ENCODE measurements at regions not wholly inside any gene's neighbourhood (a gene's known extent, or its start where the extent isn't known, plus 50 kb on each side); places are given as distances from the start of the nearest gene placed in this dataset.

DNA sequence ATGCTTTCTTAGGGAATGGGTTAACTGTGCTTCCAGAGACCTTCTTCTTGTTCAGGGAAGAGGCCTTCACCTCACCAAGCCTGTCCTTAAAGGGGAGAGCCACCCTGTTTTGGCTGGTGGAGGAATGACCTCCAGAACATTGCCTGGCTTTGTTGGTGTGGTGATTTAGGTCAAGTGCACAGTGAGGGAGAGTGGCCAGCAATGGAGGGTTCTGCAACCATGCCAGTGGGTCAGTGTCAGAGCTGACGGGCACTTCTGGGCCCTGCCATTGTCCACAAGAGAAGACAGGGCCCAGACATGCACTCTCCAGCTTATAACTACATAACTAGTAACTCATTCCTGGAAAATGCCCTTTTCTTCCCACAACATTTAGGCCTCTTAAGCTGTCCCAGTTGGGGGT is 238.5 kb upstream of the AKR1E2 start:
- H3K9me3 Mint-ChIP-seq, result no peaks in the 10 kb centered on the region
- no peak for DNase-seq
- no peak overlapping the region for H3K4me3 Mint-ChIP-seq
- peaks cover 5% of the 10 kb centered on the region for H3K27me3 Mint-ChIP-seq
- no peak overlapping the region for H3K27ac Mint-ChIP-seq
- H3K4me1 Mint-ChIP-seq, result no peaks in the 10 kb centered on the region
- H3K36me3 Mint-ChIP-seq, result no peaks in the 10 kb centered on the region

DNA sequence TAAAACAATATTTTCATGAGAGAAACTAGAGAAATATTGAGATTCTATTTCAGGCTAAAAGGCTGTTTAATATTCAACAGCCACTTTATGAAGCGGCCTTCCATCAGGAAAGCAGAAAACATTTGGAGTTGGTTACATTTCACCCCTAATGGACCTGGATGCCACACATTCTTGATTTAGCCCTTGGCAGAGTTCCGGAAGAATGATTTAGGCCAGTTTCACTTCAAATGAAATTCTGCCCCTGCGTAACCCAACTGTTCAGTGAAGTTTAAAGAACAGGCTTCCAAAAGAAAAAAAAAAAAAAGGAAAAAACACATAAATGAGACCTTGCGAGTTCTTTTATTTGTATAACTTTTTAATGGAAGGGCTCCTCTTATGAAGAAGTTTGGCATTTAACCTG is 239.2 kb upstream of the AKR1E2 start:
- DNase-seq, result no peak
- no peaks in the 10 kb centered on the region for H3K9me3 Mint-ChIP-seq
- peaks cover 6% of the 10 kb centered on the region for H3K27me3 Mint-ChIP-seq
- no peak overlapping the region for H3K27ac Mint-ChIP-seq
- H3K4me3 Mint-ChIP-seq, result no peak overlapping the region
- no peaks in the 10 kb centered on the region for H3K4me1 Mint-ChIP-seq
- no peaks in the 10 kb centered on the region for H3K36me3 Mint-ChIP-seq

DNA sequence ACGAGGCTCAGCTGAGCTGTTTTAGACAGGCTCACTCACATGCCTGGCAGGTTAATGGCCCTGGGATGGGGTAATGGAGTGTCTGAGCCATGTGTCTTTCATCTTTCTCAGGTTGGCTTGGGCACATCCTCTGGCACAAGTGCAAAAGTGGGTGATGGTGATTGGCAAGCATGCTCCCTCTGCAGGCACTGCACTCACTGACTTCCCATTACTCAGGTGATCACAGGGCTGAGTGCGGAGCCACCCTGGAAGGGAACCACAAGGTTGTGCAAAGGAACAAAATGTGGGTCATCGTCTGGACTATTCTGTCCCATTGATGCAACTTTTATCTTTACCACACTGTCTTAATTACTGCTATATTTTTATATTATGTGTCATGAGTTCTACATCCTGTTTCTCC is 244.1 kb upstream of the AKR1E2 start:
- Mint-ChIP-seq H3K27ac (no peak overlapping the region), H3K4me3 (no peak overlapping the region), H3K4me1 (no peaks in the 10 kb centered on the region), H3K9me3 (no peaks in the 10 kb centered on the region), H3K27me3 (peaks cover 10% of the 10 kb centered on the region), H3K36me3 (no peaks in the 10 kb centered on the region)
- no peak for DNase-seq

DNA sequence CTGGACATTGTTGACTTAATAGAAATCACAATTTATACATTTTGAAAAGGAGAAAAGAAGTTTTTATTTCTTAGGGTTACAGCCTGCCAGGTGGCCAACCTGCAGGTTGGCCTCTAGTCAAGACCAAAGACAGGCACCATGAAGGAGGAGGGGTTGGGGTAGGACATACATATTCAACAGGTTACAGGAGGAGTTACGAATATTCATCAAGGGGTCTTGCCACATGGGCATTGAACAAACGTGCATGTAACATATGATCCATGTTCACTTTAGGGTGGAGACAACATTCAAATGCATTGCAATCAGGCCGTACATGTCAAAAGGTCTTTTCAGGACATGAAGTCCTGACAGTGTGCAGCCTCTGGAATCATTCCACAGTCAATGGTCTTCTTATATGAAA is 246.2 kb upstream of the AKR1E2 start:
- no peaks in the 10 kb centered on the region for H3K9me3 Mint-ChIP-seq
- no peaks in the 10 kb centered on the region for H3K36me3 Mint-ChIP-seq
- H3K27ac Mint-ChIP-seq, result no peak overlapping the region
- H3K27me3 Mint-ChIP-seq, result peaks cover 19% of the 10 kb centered on the region
- no peak overlapping the region for H3K4me3 Mint-ChIP-seq
- DNase-seq, result no peak
- no peaks in the 10 kb centered on the region for H3K4me1 Mint-ChIP-seq

DNA sequence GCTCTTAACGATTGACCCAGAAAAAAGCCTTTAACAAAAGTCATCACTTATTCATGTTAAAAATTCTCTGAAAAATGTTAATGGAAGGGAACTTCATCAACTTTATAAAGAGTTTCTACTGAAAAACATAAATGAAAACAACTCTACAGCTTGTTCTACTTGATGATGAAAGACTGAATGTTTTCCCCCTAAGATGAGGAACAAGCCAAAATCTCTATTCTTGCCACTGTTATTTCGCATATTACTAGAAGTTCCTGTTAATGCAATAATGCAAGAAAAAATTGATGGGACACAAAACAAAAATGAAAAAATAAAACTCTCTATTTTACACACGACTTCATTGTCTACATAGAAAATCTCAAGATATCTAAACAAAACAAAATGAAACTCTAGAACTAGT is 249.8 kb upstream of the AKR1E2 start:
- Mint-ChIP-seq H3K4me3 (no peak overlapping the region), H3K27ac (no peak overlapping the region), H3K4me1 (no peaks in the 10 kb centered on the region), H3K9me3 (no peaks in the 10 kb centered on the region), H3K27me3 (peaks cover 19% of the 10 kb centered on the region), H3K36me3 (no peaks in the 10 kb centered on the region)
- DNase-seq, result no peak

DNA sequence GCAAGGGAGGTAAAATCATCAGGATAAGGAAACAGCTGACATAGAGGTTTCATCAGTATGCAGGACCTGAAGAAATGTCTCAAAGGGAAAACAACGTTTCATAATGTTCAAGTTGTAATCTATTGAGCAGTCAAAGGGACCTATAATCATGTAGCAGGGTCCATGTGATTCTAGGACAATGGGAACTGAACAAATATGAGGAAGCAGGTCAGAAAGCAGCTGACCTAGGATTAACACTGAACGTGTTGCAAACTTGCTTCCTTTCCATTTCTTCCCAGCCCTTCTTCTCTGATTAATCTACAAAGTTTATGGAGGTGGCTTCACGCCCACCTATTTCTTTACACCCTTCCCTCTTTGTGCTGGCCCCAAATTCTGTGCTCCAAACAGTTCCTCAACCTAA is 256.9 kb upstream of the AKR1E2 start:
- H3K36me3 Mint-ChIP-seq, result no peaks in the 10 kb centered on the region
- no peak overlapping the region for H3K27ac Mint-ChIP-seq
- peaks cover 18% of the 10 kb centered on the region for H3K27me3 Mint-ChIP-seq
- no peaks in the 10 kb centered on the region for H3K4me1 Mint-ChIP-seq
- DNase-seq, result no peak
- no peaks in the 10 kb centered on the region for H3K9me3 Mint-ChIP-seq
- no peak overlapping the region for H3K4me3 Mint-ChIP-seq

DNA sequence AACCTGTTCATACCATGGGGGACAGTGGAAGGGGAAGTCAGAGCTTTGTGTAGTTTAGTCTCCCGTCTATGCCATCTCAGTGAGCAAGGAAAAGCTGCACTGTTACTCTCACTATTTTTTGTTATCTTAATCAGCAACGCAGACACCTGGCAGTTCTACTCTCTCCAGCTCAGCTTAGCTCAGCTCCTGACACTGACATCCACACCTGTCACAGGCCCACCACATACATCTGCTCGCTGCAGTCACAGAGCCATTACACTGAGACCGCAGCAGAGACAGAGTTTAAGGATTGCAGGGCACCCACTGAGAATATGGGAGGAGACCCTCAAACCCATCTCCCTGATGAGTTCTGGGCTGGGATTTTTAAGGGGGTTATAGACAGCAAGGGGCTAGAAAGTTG is 257.3 kb upstream of the AKR1E2 start:
- no peak overlapping the region for H3K4me3 Mint-ChIP-seq
- no peak overlapping the region for H3K27ac Mint-ChIP-seq
- no peaks in the 10 kb centered on the region for H3K36me3 Mint-ChIP-seq
- H3K27me3 Mint-ChIP-seq, result peaks cover 16% of the 10 kb centered on the region
- DNase-seq, result no peak
- H3K4me1 Mint-ChIP-seq, result no peaks in the 10 kb centered on the region
- H3K9me3 Mint-ChIP-seq, result no peaks in the 10 kb centered on the region

DNA sequence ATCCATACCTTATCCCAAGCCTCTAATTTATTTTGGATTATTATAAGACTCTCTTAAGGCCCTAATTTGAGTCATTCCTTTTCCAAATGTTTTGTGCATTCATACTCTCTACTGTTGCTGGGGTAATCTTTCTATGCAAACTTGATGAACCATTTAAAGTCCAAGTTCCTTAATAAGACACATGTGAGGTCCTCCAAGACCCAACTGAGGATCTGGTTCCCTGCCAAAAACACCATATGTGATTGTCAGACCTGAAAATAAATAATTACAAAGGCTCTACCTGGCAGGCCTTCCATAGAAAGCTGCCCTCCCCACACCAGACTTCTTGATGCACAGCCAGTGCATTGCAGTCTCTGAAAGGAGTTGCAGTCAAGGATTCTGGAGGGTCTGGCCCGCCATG is 257.9 kb upstream of the AKR1E2 start:
- Mint-ChIP-seq H3K27ac (no peak overlapping the region), H3K36me3 (no peaks in the 10 kb centered on the region), H3K9me3 (no peaks in the 10 kb centered on the region), H3K4me3 (no peak overlapping the region), H3K4me1 (no peaks in the 10 kb centered on the region), H3K27me3 (peaks cover 18% of the 10 kb centered on the region)
- DNase-seq, result no peak

DNA sequence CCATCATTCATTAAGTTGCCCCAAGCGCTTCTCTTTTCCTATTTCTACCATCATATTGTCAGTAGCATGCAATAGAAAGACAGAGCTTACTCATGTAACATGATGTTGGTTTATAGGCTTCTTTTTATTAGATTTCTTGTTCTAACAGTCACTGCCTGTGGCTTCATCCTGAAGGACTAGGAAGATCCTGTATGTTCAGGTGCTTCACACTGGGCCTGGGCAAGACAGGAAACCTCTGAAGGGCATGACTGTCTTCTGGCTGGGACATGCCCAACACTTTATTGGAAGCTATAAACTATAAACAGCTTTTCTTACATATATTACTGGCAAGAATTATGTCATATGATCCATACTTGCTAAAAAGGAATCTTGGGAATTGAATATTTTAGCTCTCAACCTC is 258.4 kb upstream of the AKR1E2 start:
- Mint-ChIP-seq H3K27me3 (peaks cover 18% of the 10 kb centered on the region), H3K36me3 (no peaks in the 10 kb centered on the region), H3K27ac (no peak overlapping the region), H3K4me1 (no peaks in the 10 kb centered on the region), H3K4me3 (no peak overlapping the region), H3K9me3 (no peaks in the 10 kb centered on the region)
- DNase-seq, result no peak

DNA sequence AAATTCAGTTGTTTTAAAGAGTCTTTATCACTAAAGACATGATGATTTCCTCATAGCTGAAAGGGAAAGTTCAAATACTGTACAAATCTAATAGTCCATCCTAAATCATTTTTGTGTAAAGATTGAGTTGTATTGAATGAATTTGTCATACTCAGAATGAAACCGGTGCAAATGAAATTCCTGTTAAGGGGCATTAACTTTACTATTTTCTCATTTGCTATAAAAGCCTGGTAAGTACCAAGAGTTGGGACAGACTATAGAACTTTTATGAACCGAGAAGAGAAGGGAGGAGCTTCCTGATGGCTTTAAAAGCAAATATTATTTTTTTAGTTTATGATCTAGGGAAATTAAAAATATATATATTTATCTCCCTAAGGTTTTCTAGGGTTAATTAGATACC is 260.0 kb upstream of the AKR1E2 start:
- no peaks in the 10 kb centered on the region for H3K36me3 Mint-ChIP-seq
- H3K9me3 Mint-ChIP-seq, result no peaks in the 10 kb centered on the region
- no peak for DNase-seq
- H3K4me1 Mint-ChIP-seq, result no peaks in the 10 kb centered on the region
- no peak overlapping the region for H3K4me3 Mint-ChIP-seq
- H3K27me3 Mint-ChIP-seq, result peaks cover 15% of the 10 kb centered on the region
- no peak overlapping the region for H3K27ac Mint-ChIP-seq

DNA sequence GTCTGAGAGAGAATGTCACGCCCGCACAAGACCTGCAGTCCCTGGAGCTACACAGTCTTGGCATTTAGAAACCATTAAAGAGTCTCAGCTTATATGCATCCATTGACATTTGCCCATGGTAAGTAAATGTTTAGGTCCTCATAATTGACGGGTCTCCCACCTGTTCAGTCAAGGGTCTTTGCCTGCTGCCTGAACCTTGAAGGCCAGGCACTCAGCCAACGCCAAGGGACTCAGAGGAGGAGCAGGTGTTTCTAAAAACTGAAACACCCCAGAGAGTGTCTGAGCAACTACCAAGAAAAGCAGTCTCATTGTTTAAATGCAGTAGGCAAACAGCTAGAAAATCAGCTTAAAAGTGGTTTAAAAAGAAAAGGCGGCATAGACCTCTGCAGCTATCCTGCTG is 264.7 kb upstream of the AKR1E2 start:
- no peak for DNase-seq
- Mint-ChIP-seq H3K4me1 (no peaks in the 10 kb centered on the region), H3K27ac (no peak overlapping the region), H3K9me3 (peaks cover 4% of the 10 kb centered on the region), H3K36me3 (no peaks in the 10 kb centered on the region), H3K4me3 (no peak overlapping the region), H3K27me3 (peaks cover 21% of the 10 kb centered on the region)

DNA sequence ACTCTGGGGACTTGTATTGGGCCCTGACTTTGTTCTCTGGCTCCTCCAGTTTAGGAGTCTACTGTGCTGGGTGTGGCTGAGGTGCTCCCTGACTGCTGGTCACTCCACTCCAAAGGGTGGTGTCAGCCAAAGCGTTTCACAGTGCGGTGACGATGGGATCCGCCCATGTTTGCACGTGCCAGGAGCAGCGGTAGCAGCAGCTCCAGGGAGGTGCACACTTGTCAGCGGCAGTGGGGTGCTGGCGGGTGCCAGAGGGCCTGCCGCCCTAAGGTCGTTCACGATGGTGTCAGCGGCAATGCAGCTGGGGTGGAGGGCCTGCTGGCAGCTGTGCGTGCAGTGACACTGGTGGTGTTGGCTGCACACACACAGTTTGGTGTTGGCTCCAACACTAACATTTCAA is 268.5 kb upstream of the AKR1E2 start:
- Mint-ChIP-seq H3K27me3 (peaks cover 24% of the 10 kb centered on the region), H3K27ac (no peak overlapping the region), H3K4me1 (no peaks in the 10 kb centered on the region), H3K36me3 (no peaks in the 10 kb centered on the region), H3K9me3 (peaks cover 4% of the 10 kb centered on the region), H3K4me3 (no peak overlapping the region)
- DNase-seq, result no peak

DNA sequence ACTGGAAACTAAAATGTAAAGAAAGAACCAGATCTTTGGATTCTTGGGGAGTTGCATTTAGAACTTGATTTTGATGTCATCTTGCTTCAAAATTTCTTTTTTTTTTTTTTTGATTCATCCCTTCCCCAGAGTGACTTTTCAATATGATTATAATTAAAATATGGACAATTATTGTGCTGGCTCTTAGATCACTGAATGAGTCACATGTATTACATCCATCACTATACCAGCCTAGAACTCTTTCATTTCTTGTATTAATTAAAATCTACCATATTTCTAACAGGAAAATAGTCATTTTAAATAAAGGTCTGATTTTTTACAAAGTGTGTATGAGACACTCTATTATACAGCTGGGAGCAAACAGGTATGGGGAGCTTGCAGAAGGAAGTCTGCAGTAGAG is 269.5 kb upstream of the AKR1E2 start:
- no peak overlapping the region for H3K27ac Mint-ChIP-seq
- peaks cover 26% of the 10 kb centered on the region for H3K27me3 Mint-ChIP-seq

DNA sequence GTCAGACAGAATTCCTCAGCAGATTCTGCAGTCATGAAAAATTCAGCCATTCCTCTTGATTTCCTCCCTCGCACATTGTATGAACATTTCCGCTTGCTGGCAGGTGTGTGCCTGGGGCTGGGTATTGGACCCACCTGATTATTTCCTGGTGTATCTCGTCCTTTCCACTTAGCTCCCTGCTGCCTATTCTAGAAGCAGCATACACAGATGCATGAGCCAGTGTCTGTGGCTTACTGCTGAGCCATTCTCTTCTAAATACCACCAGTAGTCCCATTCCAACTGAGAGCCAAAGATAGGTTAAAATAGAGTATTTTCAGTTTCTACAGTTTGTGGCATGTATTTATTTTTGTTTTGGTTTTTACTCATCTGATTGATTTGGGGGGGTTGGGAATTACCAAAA is 270.1 kb upstream of the AKR1E2 start:
- no peak overlapping the region for H3K27ac Mint-ChIP-seq
- no peaks in the 10 kb centered on the region for H3K36me3 Mint-ChIP-seq
- peaks cover 4% of the 10 kb centered on the region for H3K9me3 Mint-ChIP-seq
- H3K4me1 Mint-ChIP-seq, result no peaks in the 10 kb centered on the region
- DNase-seq, result no peak
- peaks cover 25% of the 10 kb centered on the region for H3K27me3 Mint-ChIP-seq
- H3K4me3 Mint-ChIP-seq, result no peak overlapping the region

More for the DNA sequence above, 269.5 kb upstream of the AKR1E2 start:
- Mint-ChIP-seq H3K4me3 (no peak overlapping the region), H3K9me3 (peaks cover 4% of the 10 kb centered on the region), H3K36me3 (no peaks in the 10 kb centered on the region), H3K4me1 (no peaks in the 10 kb centered on the region)
- no peak for DNase-seq

DNA sequence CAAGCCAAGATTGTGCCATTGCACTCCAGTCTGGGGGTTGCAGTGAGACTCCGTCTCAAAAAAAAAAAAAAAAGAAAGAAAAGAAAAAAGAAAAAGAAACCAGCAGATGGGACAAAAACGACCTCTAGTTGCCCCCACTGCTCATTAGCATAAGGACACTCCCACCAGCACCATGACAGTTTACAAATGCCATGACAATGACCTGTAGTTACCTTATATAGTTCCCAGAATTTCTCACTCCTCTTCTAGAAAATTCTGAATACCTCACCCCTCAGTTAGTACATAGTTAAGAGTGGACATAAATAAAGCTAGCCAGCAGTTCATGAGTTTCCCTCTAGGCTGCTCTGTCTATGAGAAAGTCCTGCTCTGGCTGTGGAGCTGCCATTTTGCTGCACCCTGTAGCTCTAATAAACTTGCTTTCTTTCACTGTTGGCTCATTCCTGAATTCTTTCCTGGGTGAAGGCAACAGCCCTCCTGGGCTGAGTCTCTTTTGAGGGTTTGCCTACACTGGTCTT is 276.8 kb upstream of the AKR1E2 start:
- Mint-ChIP-seq H3K27ac (no peak overlapping the region), H3K9me3 (no peaks in the 10 kb centered on the region), H3K4me1 (peaks cover 5% of the 10 kb centered on the region), H3K27me3 (peaks cover 31% of the 10 kb centered on the region), H3K36me3 (no peaks in the 10 kb centered on the region), H3K4me3 (no peak overlapping the region)
- DNase-seq, result no peak

DNA sequence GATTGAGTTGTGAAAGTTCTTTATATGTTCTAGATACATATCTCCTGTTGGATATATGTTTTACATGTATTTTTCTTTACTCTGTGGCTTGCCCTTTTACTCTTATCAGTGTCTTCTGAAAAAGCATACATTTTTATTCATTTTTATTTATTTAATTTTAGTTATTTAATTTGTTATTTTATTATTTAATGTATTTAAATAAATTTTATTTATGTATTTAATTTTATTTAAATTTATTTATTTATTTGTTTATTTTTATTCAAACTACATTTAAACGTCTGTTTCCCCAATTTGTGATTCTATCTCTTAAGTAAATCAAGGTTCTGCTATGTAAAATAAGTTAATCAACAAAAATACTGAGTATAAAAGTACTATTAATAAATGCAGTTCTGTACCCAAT is 279.1 kb upstream of the AKR1E2 start:
- no peak overlapping the region for H3K27ac Mint-ChIP-seq

DNA sequence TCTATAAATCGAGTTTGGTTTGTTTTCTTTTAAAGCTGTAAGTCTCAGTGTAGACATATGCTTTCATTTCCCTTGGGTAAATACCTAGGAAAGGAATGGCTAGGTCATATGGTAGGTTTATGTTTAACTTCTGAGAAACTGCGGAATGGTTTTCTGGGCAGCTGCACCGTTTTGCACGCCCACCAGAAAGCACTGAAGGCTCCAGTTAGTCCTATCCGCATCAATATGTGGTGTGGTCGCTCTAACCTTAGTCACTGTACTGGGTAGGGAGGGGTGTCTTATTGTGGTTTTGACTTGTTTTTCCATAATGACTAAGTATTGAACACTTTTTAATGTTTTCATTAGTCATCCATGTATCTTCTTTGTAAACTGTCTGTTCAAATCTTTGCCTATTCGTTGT is 279.5 kb upstream of the AKR1E2 start:
- Mint-ChIP-seq H3K27me3 (peaks cover 34% of the 10 kb centered on the region), H3K36me3 (no peaks in the 10 kb centered on the region), H3K4me1 (peaks cover 5% of the 10 kb centered on the region), H3K4me3 (no peak overlapping the region), H3K9me3 (no peaks in the 10 kb centered on the region), H3K27ac (no peak overlapping the region)
- DNase-seq, result peak; percentile 12

More for the DNA sequence above, 279.1 kb upstream of the AKR1E2 start:
- no peaks in the 10 kb centered on the region for H3K9me3 Mint-ChIP-seq
- peaks cover 5% of the 10 kb centered on the region for H3K4me1 Mint-ChIP-seq
- H3K27me3 Mint-ChIP-seq, result peaks cover 34% of the 10 kb centered on the region
- no peak overlapping the region for H3K4me3 Mint-ChIP-seq
- DNase-seq, result no peak
- H3K36me3 Mint-ChIP-seq, result no peaks in the 10 kb centered on the region

Measured in activated naive CD8-positive, alpha-beta T cell treated with anti-CD3 and anti-CD28 coated beads for 36 hours (primary cell).